GM18873 (cell line): ENCODE measurements at regions not wholly inside any gene's neighbourhood (a gene's known extent, or its start where the extent isn't known, plus 50 kb on each side); places are given as distances from the start of the nearest gene placed in this dataset.

Source experiments
- ATAC-seq: cut with Tn5 transposase; IDR thresholded peaks from one replicate; pipeline ENCODE4 v1.9.1; 2021; ENCODE audit warnings: mild to moderate bottlenecking, moderate library complexity, moderate number of reproducible peaks; ENCODE audit not compliant: unreplicated experiment, low FRiP score

- no peak for ATAC-seq
These were observed 421.2 kb upstream of the DAB1 start for GRCh38 chr1:57845041-57845440.

DNA sequence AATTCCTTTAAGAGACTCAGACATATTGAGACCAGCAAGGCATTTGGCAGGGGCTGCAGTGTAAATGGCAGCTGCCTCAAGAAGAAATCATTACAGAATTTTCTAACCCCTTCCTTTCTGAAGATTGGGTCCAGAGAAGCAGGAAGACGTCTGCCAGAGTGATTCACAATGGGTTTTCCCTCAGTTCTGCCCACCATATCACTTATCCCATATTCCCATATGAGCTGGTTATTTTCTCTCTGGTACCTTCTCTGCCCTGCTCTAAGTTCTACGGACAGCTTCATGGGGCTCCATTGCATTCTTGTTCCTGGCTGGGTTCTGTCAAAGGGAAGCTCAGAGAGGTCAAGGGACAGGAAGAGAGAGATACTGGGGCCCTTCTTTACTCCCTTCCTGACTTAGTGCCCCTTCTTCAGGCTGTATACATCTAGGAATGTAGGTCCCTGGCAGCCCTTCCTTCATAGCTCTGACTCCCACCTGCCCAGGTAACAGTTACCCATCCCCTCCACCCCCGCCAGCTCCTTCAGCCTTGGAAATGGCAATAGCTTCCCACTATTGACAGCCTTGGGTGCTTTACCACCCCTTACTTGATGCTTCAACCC is 420.6 kb upstream of the DAB1 start:
- no peak for ATAC-seq

DNA sequence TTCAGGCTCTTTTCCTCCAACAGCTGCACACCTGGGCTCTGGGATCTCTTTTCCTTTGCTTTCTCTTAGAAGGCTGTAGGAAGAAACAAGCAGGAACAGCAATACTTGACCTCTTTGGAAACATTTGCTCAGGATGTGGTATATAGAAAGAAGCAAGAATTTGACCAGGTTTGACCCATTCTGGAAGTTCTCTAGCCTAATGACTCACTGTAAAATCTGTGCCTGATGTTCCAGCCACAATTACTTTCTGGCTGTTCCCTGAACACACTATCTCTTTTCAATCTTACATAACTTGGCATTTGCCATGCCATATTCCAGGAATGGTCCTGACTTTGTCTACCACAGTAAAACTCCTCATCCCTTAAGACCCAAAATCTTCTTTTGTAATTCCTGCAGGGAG is 419.9 kb upstream of the DAB1 start:
- ATAC-seq, result no peak

GRCh38 chr1:57839526-57839925 is 415.7 kb upstream of the DAB1 start:
- no peak for ATAC-seq

DNA sequence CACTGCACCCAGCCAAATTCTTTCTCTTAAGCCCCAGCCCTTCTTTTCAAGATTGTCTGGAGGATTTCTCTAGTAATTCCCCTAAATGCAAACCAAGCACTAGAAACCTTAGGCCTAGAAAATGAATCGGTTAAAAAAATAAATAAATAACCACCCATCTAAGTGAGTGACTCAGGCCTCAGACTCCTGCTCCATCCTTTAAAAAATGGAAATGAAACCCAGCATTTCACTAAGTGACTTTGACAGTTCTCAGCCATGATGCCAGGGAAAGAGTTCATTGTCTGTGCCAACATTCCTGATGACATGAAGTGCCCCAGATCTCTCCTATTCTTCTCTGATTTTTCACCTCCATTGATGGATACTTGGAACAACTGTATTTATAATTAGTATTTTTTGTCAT is 415.2 kb upstream of the DAB1 start:
- no peak for ATAC-seq

DNA sequence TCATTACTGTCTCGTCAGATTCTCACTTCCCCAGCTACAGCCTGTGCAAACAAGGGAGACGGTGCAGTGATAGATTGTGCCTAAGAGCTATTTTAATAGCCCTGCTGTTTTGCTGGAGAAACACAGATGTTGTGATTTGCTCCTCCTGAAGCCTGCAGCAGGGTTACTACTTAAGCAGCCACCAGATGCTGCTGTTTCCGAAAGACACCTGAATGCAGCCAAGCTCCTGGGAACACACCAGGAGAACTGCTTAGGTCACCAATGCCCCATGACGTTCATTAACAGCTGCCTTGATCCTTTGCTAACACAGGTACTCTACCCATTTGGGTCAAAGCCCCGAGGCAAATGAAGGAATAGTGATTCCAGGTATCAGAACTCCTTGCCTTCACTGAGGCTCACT is 411.8 kb upstream of the DAB1 start:
- ATAC-seq, result no peak

DNA sequence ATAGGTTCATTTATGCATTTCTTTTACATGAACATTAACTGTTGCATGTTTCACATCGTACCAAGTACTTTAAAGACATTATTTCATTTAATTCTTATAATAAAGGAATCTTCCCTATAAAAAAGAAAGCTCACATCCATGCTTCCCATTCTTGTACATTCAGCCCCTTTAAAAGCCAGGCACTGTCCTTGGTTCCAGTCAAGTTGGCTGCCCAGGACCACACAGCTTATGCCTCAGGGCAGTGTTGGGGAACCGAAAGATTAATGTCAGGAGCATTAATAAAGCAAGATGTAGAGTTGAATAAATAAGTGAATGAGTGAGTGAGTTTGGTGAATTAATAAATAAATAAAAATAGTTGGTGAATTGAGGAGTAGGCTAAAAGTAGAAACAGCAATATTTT is 409.4 kb upstream of the DAB1 start:
- no peak for ATAC-seq

GRCh38 chr1:57832612-57833011 is 408.8 kb upstream of the DAB1 start:
- ATAC-seq, result no peak

DNA sequence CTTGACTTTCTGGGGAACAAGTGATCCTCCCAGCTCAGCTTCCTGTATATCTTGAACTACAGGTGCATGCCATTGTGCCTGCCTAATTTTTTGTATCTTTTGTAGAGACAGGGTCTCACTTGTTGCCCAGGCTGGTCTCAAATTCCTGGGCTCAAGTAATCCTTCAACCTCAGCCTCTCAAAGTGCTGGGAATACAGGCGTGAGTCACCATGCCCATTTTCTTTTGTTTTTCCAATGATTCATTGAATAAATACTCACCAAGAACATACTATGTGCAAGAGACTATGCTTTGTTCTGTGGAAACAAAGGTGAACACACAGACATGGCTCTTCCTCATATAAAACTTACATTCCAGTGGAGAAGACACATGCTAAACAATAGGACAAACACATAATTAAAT is 407.8 kb upstream of the DAB1 start:
- ATAC-seq, result no peak

GRCh38 chr1:57826535-57826934 is 402.7 kb upstream of the DAB1 start:
- no peak for ATAC-seq

- no peak for ATAC-seq
These were observed 400.7 kb upstream of the DAB1 start for GRCh38 chr1:57824535-57824934.

DNA sequence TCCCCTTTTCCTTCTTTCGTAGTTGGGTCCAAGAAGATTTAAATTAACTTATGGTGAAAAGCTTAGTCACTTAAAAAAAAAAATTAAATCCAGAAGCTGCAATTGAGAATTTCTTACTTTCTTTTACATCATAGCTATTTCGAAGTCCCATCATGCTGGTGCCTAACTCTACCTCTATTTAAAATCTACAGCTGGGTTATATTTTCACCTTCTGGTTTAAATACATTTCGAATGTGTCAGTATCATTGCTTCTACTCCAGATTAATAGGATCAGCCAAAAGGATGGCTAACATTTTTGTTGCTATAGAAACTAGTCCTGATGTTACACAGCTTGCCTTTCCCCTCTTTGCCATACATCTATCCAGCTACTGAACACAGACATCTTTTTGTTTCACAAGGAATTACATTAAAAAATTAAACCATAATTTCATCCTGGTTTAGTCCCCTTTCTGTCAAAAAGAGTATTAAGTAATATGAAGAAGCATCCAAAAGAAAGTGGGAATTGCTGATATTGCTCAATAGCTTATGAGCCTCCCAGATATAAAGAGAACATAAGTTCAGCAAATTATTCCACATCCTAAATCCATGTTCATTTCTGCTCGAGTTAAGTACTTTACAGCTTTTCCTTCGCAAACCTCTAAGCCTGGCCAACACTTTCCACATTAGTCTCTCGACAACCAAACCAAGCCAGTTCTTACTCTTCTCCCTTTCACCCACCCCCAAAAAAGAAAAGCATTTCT is 396.7 kb upstream of the DAB1 start:
- no peak for ATAC-seq

GRCh38 chr1:57819893-57820292 is 396.0 kb upstream of the DAB1 start:
- no peak for ATAC-seq

GRCh38 chr1:57803586-57803985 is 379.7 kb upstream of the DAB1 start:
- ATAC-seq, result no peak

- ATAC-seq, result no peak
These were observed 376.5 kb upstream of the DAB1 start for GRCh38 chr1:57800376-57800775.

DNA sequence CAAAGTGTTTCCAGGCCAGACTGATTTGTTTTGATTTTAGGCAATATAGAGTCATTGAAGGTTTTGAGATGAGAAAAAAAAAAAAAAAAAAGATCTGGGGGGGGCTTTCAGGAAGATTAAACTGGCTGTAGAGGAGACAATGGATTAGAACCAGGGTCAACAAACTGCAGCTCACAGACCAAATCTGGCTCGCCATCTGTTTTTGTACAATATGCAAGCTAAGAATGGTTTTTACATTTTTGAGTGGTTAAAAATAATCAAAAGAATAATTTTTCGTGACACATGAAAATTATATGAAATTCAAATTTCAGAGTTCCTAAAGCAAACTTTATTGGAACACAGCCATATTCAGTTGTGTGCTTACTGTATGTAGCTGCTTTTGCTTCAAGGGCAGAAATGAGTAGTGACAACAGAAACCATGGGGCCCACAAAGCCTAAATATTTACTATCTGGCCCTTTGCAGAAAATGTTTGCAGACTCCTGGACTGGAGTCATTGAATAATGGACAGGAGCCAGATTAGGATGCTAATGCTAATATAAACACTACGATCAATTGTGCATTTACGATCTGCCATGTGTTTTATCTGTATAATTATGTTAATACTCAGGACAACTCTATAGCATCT is 375.7 kb upstream of the DAB1 start:
- ATAC-seq, result no peak

DNA sequence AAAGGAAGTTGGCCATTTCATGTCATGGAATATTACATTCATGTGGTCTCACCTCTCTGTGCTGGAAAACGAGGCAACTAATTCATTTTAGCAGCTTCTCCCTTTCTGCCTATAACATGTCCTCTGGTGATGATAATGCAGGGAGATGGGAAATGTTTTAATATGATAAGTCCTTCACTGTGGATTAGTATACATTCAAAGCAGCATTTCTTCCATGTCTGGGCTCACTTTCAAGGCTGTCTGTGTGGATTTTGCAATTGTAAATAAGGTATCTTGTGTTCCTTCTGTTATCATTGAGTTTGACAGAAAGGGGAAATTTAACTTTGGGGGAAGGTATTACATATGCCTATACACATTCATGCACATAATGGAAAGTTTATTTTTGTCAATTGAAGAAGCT is 374.7 kb upstream of the DAB1 start:
- ATAC-seq, result no peak

DNA sequence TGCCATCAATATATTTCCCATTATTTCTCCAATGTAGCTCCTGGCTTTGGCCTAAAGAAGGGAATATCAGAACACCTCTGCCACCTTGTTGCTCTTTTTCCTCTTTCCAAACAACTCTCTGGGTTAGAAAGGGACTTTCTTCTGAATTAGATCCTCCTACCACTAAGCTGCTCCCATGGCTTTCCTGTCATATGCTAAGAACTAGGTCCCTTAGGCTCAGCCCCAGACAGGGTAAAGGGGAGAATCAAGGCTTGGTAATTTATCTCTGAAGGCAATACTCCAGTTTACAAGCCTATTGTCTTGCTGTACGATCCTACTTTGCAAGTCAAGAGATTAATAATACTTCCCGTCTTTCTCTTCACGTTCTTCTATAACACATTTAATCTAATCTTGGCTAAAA is 373.2 kb upstream of the DAB1 start:
- ATAC-seq, result no peak

DNA sequence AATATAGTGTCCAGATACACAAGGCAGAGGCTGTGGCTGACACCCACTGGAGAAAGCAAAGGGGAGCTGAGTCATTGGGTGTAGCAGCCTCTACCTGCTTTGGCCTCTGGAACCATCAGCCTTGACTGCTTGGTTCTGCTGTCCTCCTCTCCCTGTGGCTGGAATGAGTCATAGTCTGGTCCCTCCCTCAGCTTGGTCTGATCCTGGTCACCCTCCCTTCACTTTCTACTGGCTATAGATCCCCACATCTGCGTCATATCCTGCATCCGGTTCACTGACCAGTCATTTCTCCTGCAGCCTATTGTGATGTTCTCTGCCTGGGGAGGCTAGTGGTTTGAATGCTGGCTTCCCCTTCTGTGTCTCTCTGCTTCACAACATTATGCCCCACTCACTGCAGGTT is 372.8 kb upstream of the DAB1 start:
- ATAC-seq, result no peak

GRCh38 chr1:57795886-57796285 is 372.0 kb upstream of the DAB1 start:
- no peak for ATAC-seq

GRCh38 chr1:57794078-57794477 is 370.2 kb upstream of the DAB1 start:
- ATAC-seq, result no peak

- ATAC-seq, result no peak
These were observed 367.6 kb upstream of the DAB1 start for GRCh38 chr1:57791497-57791896.
